Neural cell (in vitro differentiated cells): ENCODE measurements at regions not wholly inside any gene's neighbourhood (a gene's known extent, or its start where the extent isn't known, plus 50 kb on each side); places are given as distances from the start of the nearest gene placed in this dataset.
A peak's percentile ranks its signal among the peaks of the same experiment; 100 is the strongest.

Source experiments
- H2AFZ ChIP-seq: fragments of 200-600, 300-800 bp; sonication (generic), shearing (Covaris generic); 2 replicates; pipeline ENCODE4 v1.6.0; 2014; ENCODE audit warnings: low read depth, mild to moderate bottlenecking, antibody characterized with exemption, low read length, moderate library complexity
- H3F3A ChIP-seq: fragments of 200-600 bp; shearing (Covaris generic); 2 replicates; pipeline ENCODE4 v1.6.1; 2016; ENCODE audit warnings: mild to moderate bottlenecking, moderate library complexity, mixed read lengths, antibody characterized with exemption, low read length; ENCODE audit not compliant: insufficient read depth, poor library complexity, severe bottlenecking
- H3K27ac ChIP-seq: fragments of 200-600, 300-800 bp; sonication (generic), shearing (Covaris generic); 2 replicates; pipeline ENCODE4 v1.5.1; 2014; ENCODE audit warnings: mild to moderate bottlenecking, low read length, moderate library complexity
- H3K27me3 ChIP-seq: fragments of 300-800, 200-600 bp; sonication (generic), shearing (Covaris generic); 2 replicates; pipeline ENCODE4 v1.6.0; 2014; ENCODE audit warnings: mild to moderate bottlenecking, low read depth, low read length, moderate library complexity; ENCODE audit not compliant: insufficient read depth
- H3K36me3 ChIP-seq: fragments of 300-800, 200-600 bp; sonication (generic), shearing (Covaris generic); 2 replicates; pipeline ENCODE4 v1.5.1; 2014; ENCODE audit warnings: mild to moderate bottlenecking, antibody characterized with exemption, low read length, moderate library complexity; ENCODE audit not compliant: insufficient read depth
- H3K4me2 ChIP-seq: fragments of 300-800, 200-600 bp; sonication (generic), shearing (Covaris generic); 2 replicates; pipeline ENCODE4 v1.6.0; 2014; ENCODE audit warnings: mild to moderate bottlenecking, low read length
- H3K4me3 ChIP-seq: fragments of 300-800, 200-600 bp; sonication (generic), shearing (Covaris generic); 2 replicates; pipeline ENCODE4 v1.5.1; 2014; ENCODE audit warnings: mild to moderate bottlenecking, low read length, moderate library complexity
- H3K79me2 ChIP-seq: fragments of 200-600 bp; shearing (Covaris generic); replicated peaks from 2 replicates; pipeline ENCODE4 v1.6.0; 2014; ENCODE audit warnings: mild to moderate bottlenecking, low read length, moderate library complexity; ENCODE audit not compliant: insufficient read depth
- H3K9ac ChIP-seq: fragments of 300-800, 200-600 bp; sonication (generic), shearing (Covaris generic); 2 replicates; pipeline ENCODE4 v1.6.1; 2016; ENCODE audit warnings: mild to moderate bottlenecking, low read length, mixed read lengths
- H3K9me2 ChIP-seq: fragments of 200-600 bp; shearing (Covaris generic); 2 replicates; pipeline ENCODE4 v1.6.1; 2016; ENCODE audit warnings: mild to moderate bottlenecking, low read length, mixed read lengths; ENCODE audit not compliant: insufficient read depth
- H3K9me3 ChIP-seq: fragments of 200-600, 300-800 bp; sonication (generic), shearing (Covaris generic); 2 replicates; pipeline ENCODE4 v1.6.1; 2016; ENCODE audit warnings: mild to moderate bottlenecking, mixed run types, low read length, moderate library complexity, mixed read lengths
- H4K20me1 ChIP-seq: fragments of 200-600 bp; shearing (Covaris generic); 2 replicates; pipeline ENCODE4 v1.6.1; 2016; ENCODE audit warnings: mild to moderate bottlenecking, mixed run types; ENCODE audit not compliant: insufficient read depth
- EP300 ChIP-seq: fragments of 450-650 bp; conservative IDR thresholded peaks from 2 replicates; pipeline ENCODE4 v1.6.1; 2014; ENCODE audit warnings: antibody characterized with exemption, mild to moderate bottlenecking, moderate library complexity; ENCODE audit not compliant: poor library complexity, severe bottlenecking
- EZH2 ChIP-seq: fragments of 200-600, 300-800 bp; shearing (Covaris generic), sonication (generic); IDR thresholded peaks from 2 replicates; pipeline ENCODE4 v1.6.1; 2014; ENCODE audit warnings: antibody characterized with exemption, low read length, borderline replicate concordance, mild to moderate bottlenecking; ENCODE audit not compliant: insufficient read depth, poor library complexity, severe bottlenecking
- MXI1 ChIP-seq: fragments of 450-650 bp; conservative IDR thresholded peaks from 2 replicates; pipeline ENCODE4 v1.6.1; 2014; ENCODE audit warnings: antibody characterized with exemption, mild to moderate bottlenecking; ENCODE audit not compliant: poor library complexity, severe bottlenecking
- POLR2AphosphoS5 ChIP-seq: IDR thresholded peaks from 2 replicates; pipeline ENCODE4 v1.6.1; 2012
- RAD21 ChIP-seq: fragments of 450-650 bp; conservative IDR thresholded peaks from 2 replicates; pipeline ENCODE4 v1.6.1; 2014; ENCODE audit warnings: antibody characterized with exemption, mild to moderate bottlenecking, moderate library complexity
- REST ChIP-seq: IDR thresholded peaks from 2 replicates; pipeline ENCODE4 v1.6.1; 2012; ENCODE audit warnings: borderline replicate concordance
- SMC3 ChIP-seq: fragments of 450-650 bp; conservative IDR thresholded peaks from 2 replicates; pipeline ENCODE4 v1.6.1; 2014; ENCODE audit warnings: antibody characterized with exemption, mild to moderate bottlenecking, moderate library complexity; ENCODE audit not compliant: poor library complexity
- TAF1 ChIP-seq: IDR thresholded peaks from 2 replicates; pipeline ENCODE4 v1.6.1; 2012; ENCODE audit warnings: low read depth
- TF ChIP-seq, protein P1 (sequence below): fragments of 450-650 bp; IDR thresholded peaks from 2 replicates; pipeline ENCODE4 v1.5.1; 2014; ENCODE audit warnings: antibody characterized with exemption, mild to moderate bottlenecking, moderate library complexity; ENCODE audit not compliant: poor library complexity, severe bottlenecking

GRCh38 chr10:106399112-106399511, 765.4 kb downstream of the SORCS1 start:
- no peak for TF ChIP-seq TAF1
- peak; percentile 88 for TF ChIP-seq POLR2AphosphoS5
- TF ChIP-seq REST: peak; percentile 46
- no peak for TF ChIP-seq EZH2
- TF ChIP-seq, protein P1, sequence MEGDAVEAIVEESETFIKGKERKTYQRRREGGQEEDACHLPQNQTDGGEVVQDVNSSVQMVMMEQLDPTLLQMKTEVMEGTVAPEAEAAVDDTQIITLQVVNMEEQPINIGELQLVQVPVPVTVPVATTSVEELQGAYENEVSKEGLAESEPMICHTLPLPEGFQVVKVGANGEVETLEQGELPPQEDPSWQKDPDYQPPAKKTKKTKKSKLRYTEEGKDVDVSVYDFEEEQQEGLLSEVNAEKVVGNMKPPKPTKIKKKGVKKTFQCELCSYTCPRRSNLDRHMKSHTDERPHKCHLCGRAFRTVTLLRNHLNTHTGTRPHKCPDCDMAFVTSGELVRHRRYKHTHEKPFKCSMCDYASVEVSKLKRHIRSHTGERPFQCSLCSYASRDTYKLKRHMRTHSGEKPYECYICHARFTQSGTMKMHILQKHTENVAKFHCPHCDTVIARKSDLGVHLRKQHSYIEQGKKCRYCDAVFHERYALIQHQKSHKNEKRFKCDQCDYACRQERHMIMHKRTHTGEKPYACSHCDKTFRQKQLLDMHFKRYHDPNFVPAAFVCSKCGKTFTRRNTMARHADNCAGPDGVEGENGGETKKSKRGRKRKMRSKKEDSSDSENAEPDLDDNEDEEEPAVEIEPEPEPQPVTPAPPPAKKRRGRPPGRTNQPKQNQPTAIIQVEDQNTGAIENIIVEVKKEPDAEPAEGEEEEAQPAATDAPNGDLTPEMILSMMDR: no peak
- TF ChIP-seq EP300: peak; percentile 94
- no peak for TF ChIP-seq SMC3
- no peak for TF ChIP-seq MXI1
- no peak for TF ChIP-seq RAD21
- Histone ChIP-seq H3K9me2 (no peaks in the 10 kb centered on the region), H2AFZ (no peak overlapping the region), H3K4me3 (no peak overlapping the region), H3K36me3 (no peaks in the 10 kb centered on the region), H3K27ac (no peak overlapping the region), H3K9me3 (no peaks in the 10 kb centered on the region), H3K79me2 (no peaks in the 10 kb centered on the region), H4K20me1 (no peaks in the 10 kb centered on the region), H3K27me3 (no peaks in the 10 kb centered on the region), H3F3A (no peaks in the 10 kb centered on the region), H3K4me2 (no peak overlapping the region), H3K9ac (no peak overlapping the region)

GRCh38 chr10:106396192-106396591, 768.3 kb downstream of the SORCS1 start:
- no peaks in the 10 kb centered on the region for H3K36me3 ChIP-seq
- H3K9me3 ChIP-seq: no peaks in the 10 kb centered on the region
- no peaks in the 10 kb centered on the region for H3K79me2 ChIP-seq
- H3K4me3 ChIP-seq: no peak overlapping the region
- H4K20me1 ChIP-seq: no peaks in the 10 kb centered on the region
- TF ChIP-seq SMC3 (no peak), MXI1 (no peak), EP300 (no peak), TAF1 (no peak), REST (no peak), RAD21 (no peak), POLR2AphosphoS5 (no peak), EZH2 (no peak)
- TF ChIP-seq, protein P1: no peak
- no peak overlapping the region for H2AFZ ChIP-seq
- no peaks in the 10 kb centered on the region for H3F3A ChIP-seq
- H3K4me2 ChIP-seq: no peak overlapping the region
- H3K27me3 ChIP-seq: no peaks in the 10 kb centered on the region
- H3K9ac ChIP-seq: no peak overlapping the region
- no peaks in the 10 kb centered on the region for H3K9me2 ChIP-seq
- H3K27ac ChIP-seq: no peak overlapping the region
